GM13977 (cell line): ENCODE measurements at regions not wholly inside any gene's neighbourhood (a gene's known extent, or its start where the extent isn't known, plus 50 kb on each side); places are given as distances from the start of the nearest gene placed in this dataset.

Experiments used
- DNase-seq: peaks from one replicate; pipeline ENCODE4 v3.0.0; 2012; ENCODE audit warnings: low spot score
- CTCF ChIP-seq: IDR thresholded peaks from 2 replicates; pipeline ENCODE4 v1.5.1; 2012; ENCODE audit warnings: mild to moderate bottlenecking, control low read depth; ENCODE audit not compliant: insufficient read depth; ENCODE audit errors: extremely low read depth, missing control alignments
- in situ Hi-C: fragments of 300-500 bp; cut with MboI; formaldehyde crosslinking; loops from one replicate; pipeline ENCODE4 v1.12.0; 2022; ENCODE audit warnings: low sequenced_read_pairs, low pct_unique_long_range_greater_than_20kb, mixed read lengths, inconsistent platforms; ENCODE audit not compliant: unreplicated experiment

DNA sequence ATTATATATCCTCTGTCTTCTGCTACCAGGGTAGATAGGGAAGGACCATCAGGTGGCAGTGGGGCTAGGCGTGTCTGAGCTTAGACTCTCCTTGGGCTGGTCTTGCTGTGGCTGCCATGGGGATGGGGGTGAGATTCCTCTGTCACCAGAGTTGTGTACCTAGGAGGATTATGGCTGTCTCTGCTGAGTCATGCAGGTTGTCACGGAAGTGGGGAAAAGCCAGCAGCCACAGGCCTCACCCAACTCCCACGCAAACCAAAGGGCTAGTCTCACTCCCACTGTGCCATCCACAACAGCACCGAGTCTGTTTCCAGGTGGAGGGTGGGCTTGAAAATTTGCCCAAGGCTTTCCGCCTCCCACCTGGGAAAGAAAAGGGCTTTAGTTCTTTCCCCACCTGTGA is 476.1 kb downstream of the CYLC2 start:
- in situ Hi-C loops: no loop called here
- TF ChIP-seq CTCF: no peak
- no peak for DNase-seq

- in situ Hi-C loops: no loop called here
- DNase-seq: no peak
- no peak for TF ChIP-seq CTCF
Observed at GRCh38 chr9:103474156-103474555, 479.0 kb downstream of the CYLC2 start.

GRCh38 chr9:103483471-103484096 is 488.5 kb downstream of the CYLC2 start:
- DNase-seq: no peak
- no peak for TF ChIP-seq CTCF
- in situ Hi-C loops: no loop called here

DNA sequence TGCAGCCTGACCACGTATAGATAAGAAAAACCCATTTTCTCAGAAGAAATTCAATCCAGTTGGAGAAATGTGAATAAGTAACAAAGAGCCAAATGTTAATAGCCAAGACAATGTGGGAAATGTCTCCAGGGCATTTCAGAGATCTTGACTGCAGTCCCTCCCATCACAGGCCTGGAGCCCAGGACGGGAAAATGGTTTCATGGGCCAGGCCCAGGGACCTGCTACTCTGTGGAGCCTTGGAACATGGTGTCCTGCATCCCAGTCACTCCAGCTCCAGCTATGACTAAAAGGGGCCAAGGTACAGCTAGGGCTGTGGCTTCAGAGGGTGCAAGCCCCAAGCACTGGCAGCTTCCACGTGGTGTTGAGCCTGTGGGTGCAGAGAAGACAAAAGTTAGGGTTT is 490.0 kb downstream of the CYLC2 start:
- no peak for TF ChIP-seq CTCF
- in situ Hi-C loops: no loop called here
- no peak for DNase-seq

GRCh38 chr9:103514767-103515166 is 519.6 kb downstream of the CYLC2 start:
- DNase-seq: no peak
- in situ Hi-C loops: no loop called here
- TF ChIP-seq CTCF: no peak

DNA sequence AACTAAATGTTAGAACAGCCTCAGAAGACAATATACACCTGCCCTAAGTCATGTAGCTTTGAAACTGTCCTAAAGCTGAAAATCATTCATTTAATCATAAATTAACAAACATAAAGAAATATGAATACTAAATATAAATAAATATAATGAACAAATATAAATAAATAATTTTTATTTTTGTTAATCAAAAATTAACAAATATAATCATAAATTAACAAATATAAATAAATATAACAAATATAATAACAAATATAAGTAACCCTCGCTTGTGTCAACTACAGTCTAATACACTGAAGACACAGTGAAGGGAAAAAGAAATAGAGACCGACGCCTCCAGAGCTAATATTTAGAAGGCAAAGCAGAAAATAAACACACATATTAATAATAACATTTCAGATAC is 527.3 kb downstream of the CYLC2 start:
- no peak for DNase-seq
- in situ Hi-C loops: no loop called here
- no peak for TF ChIP-seq CTCF

GRCh38 chr9:103530934-103531333 is 535.8 kb downstream of the CYLC2 start:
- no peak for TF ChIP-seq CTCF
- no peak for DNase-seq
- in situ Hi-C loops: no loop called here
